Mesenchymal stem cell (in vitro differentiated cells and primary cell): ENCODE measurements at regions not wholly inside any gene's neighbourhood (a gene's known extent, or its start where the extent isn't known, plus 50 kb on each side); places are given as distances from the start of the nearest gene placed in this dataset.

ENCODE experiments used
- DNase-seq: peaks from one replicate; pipeline ENCODE4 v3.0.0-alpha.2; 2013
- H2AFZ ChIP-seq: one replicate; pipeline ENCODE4 v1.6.1; 2013; ENCODE audit warnings: low read depth, mild to moderate bottlenecking, control low read depth, inconsistent platforms, low read length, moderate library complexity
- H2AK5ac ChIP-seq: 2 replicates; pipeline ENCODE4 v1.6.1; 2013; ENCODE audit warnings: low read length, moderate library complexity, mild to moderate bottlenecking, inconsistent platforms; ENCODE audit not compliant: severe bottlenecking
- H2BK120ac ChIP-seq: one replicate; pipeline ENCODE4 v1.6.1; 2013; ENCODE audit warnings: low read depth, mild to moderate bottlenecking, inconsistent platforms, low read length, moderate library complexity
- H2BK12ac ChIP-seq, 2 experiments: one replicate each; pipeline ENCODE4 v1.6.1; 2013; ENCODE audit warnings: inconsistent platforms in 2 of 2, low read length in 2 of 2, mild to moderate bottlenecking in 2 of 2, moderate library complexity in 2 of 2, control low read depth in 1 of 2
- H2BK15ac ChIP-seq: one replicate; pipeline ENCODE4 v1.6.1; 2013; ENCODE audit warnings: mild to moderate bottlenecking, low read depth, inconsistent platforms; ENCODE audit not compliant: poor library complexity, severe bottlenecking
- H2BK5ac ChIP-seq: 2 replicates; pipeline ENCODE4 v1.6.1; 2013; ENCODE audit warnings: low read depth, mild to moderate bottlenecking, low read length, control low read depth, inconsistent platforms; ENCODE audit not compliant: poor library complexity, severe bottlenecking
- H3K14ac ChIP-seq, 2 experiments: one replicate each; pipeline ENCODE4 v1.6.1; 2013; ENCODE audit warnings: inconsistent platforms in 2 of 2, low read length in 2 of 2, control low read depth in 1 of 2, mild to moderate bottlenecking in 1 of 2, moderate library complexity in 1 of 2
- H3K18ac ChIP-seq, 2 experiments: one replicate each; pipeline ENCODE4 v1.6.1; 2013; ENCODE audit warnings: inconsistent platforms in 2 of 2, low read length in 2 of 2, control low read depth in 1 of 2, low read depth in 1 of 2, mild to moderate bottlenecking in 1 of 2
- H3K23ac ChIP-seq, 2 experiments: one replicate each; pipeline ENCODE4 v1.6.1; 2013; ENCODE audit warnings: inconsistent platforms in 2 of 2, low read length in 2 of 2, mild to moderate bottlenecking in 2 of 2, moderate library complexity in 2 of 2, control low read depth in 1 of 2
- H3K27ac ChIP-seq: 2 replicates; pipeline ENCODE4 v1.5.1; 2013; ENCODE audit warnings: mild to moderate bottlenecking, moderate library complexity, low read length, control low read depth, inconsistent platforms; ENCODE audit not compliant: poor library complexity, severe bottlenecking
- H3K27me3 ChIP-seq, 2 experiments: 2 replicates each; pipeline versions ENCODE4 v1.6.1 to v1.7.0; 2013; ENCODE audit warnings: low read length in 2 of 2, mild to moderate bottlenecking in 2 of 2, moderate library complexity in 2 of 2, control low read depth in 1 of 2, inconsistent platforms in 1 of 2; ENCODE audit not compliant: control insufficient read depth in 1 of 2, insufficient read depth in 1 of 2
- H3K36me3 ChIP-seq, 2 experiments: 2 replicates each; pipeline versions ENCODE4 v1.6.1 to v1.7.0; 2013; ENCODE audit warnings: low read length in 2 of 2, control low read depth in 1 of 2, inconsistent platforms in 1 of 2, low read depth in 1 of 2, mild to moderate bottlenecking in 1 of 2; ENCODE audit not compliant: insufficient read depth in 2 of 2, control insufficient read depth in 1 of 2
- H3K4ac ChIP-seq, 2 experiments: one replicate each; pipeline ENCODE4 v1.6.1; 2013; ENCODE audit warnings: inconsistent platforms in 2 of 2, low read length in 2 of 2, mild to moderate bottlenecking in 2 of 2, moderate library complexity in 2 of 2, control low read depth in 1 of 2, low read depth in 1 of 2
- H3K4me1 ChIP-seq: 2 replicates; pipeline ENCODE4 v1.6.1; 2013; ENCODE audit warnings: low read depth, low read length, control low read depth; ENCODE audit not compliant: control insufficient read depth, insufficient read depth
- H3K4me2 ChIP-seq: 2 replicates; pipeline ENCODE4 v1.6.1; 2013; ENCODE audit warnings: low read length, mild to moderate bottlenecking, inconsistent platforms; ENCODE audit not compliant: poor library complexity, severe bottlenecking
- H3K4me3 ChIP-seq, 2 experiments: 2 replicates each; pipeline versions ENCODE4 v1.5.1 to v1.7.0; 2013; ENCODE audit warnings: low read length in 2 of 2, mild to moderate bottlenecking in 2 of 2, control low read depth in 1 of 2, low read depth in 1 of 2; ENCODE audit not compliant: insufficient read depth in 1 of 2
- H3K79me1 ChIP-seq: replicated peaks from 2 replicates; pipeline ENCODE4 v1.6.1; 2013; ENCODE audit warnings: mild to moderate bottlenecking, control low read depth, low read length, inconsistent platforms; ENCODE audit not compliant: poor library complexity, severe bottlenecking
- H3K9ac ChIP-seq: 2 replicates; pipeline ENCODE4 v1.7.0; 2013; ENCODE audit warnings: mild to moderate bottlenecking, low read length, moderate library complexity
- H3K9me3 ChIP-seq: 2 replicates; pipeline ENCODE4 v1.7.0; 2013; ENCODE audit warnings: mild to moderate bottlenecking, low read length; ENCODE audit not compliant: control insufficient read depth
- H4K8ac ChIP-seq: one replicate; pipeline ENCODE4 v1.6.1; 2013; ENCODE audit warnings: inconsistent platforms, mild to moderate bottlenecking, low read length, moderate library complexity
- H4K91ac ChIP-seq: one replicate; pipeline ENCODE4 v1.6.1; 2013; ENCODE audit warnings: mild to moderate bottlenecking, low read length, inconsistent platforms
- WGBS: methylation state at CpG from one replicate; pipeline ENCODE4 v1.1.7; 2013; ENCODE audit warnings: mixed read lengths; 5-methylcytosine and 5-hydroxymethylcytosine counted together

- no peak overlapping the region for H2AFZ ChIP-seq
- H3K9me3 ChIP-seq, result peaks cover 5% of the 10 kb centered on the region
- no peak overlapping the region for H3K4ac ChIP-seq
- H3K79me1 ChIP-seq, result peaks cover 2% of the 10 kb centered on the region
- no peak overlapping the region for H3K27ac ChIP-seq
- no peak overlapping the region for H2BK120ac ChIP-seq
- H3K4me2 ChIP-seq, result no peak overlapping the region
- no peak overlapping the region for H3K23ac ChIP-seq
- no peaks in the 10 kb centered on the region for H3K36me3 ChIP-seq
- H2BK15ac ChIP-seq, result no peak overlapping the region
- H3K14ac ChIP-seq, result no peak overlapping the region
- DNase-seq, result no peak
- no peak overlapping the region for H3K9ac ChIP-seq
- H3K18ac ChIP-seq, result no peak overlapping the region
- WGBS, result 80% methylated on average over 13 of the region's 13 CpGs
- H2BK12ac ChIP-seq, result no peak overlapping the region
- no peak overlapping the region for H2AK5ac ChIP-seq
- no peak overlapping the region for H2BK5ac ChIP-seq
- no peaks in the 10 kb centered on the region for H3K4me1 ChIP-seq
- no peaks in the 10 kb centered on the region for H3K27me3 ChIP-seq
- H4K8ac ChIP-seq, result no peak overlapping the region
- no peak overlapping the region for H4K91ac ChIP-seq
- no peak overlapping the region for H3K4me3 ChIP-seq
These were observed 317.2 kb downstream of the SHANK2 start for GRCh38 chr11:70935006-70935768.

GRCh38 chr11:70942593-70942992 lies 309.8 kb downstream of the SHANK2 start:
- Histone ChIP-seq H2BK120ac (no peak overlapping the region), H3K4ac (no peak overlapping the region), H3K14ac (no peak overlapping the region), H2BK12ac (no peak overlapping the region), H3K4me1 (no peaks in the 10 kb centered on the region), H2AK5ac (no peak overlapping the region), H3K36me3 (no peaks in the 10 kb centered on the region), H4K8ac (no peak overlapping the region), H3K9me3 (peaks cover 28% of the 10 kb centered on the region), H2BK15ac (no peak overlapping the region), H3K79me1 (no peaks in the 10 kb centered on the region), H3K4me2 (no peak overlapping the region), H4K91ac (no peak overlapping the region), H3K23ac (no peak overlapping the region), H3K4me3 (no peak overlapping the region), H3K18ac (no peak overlapping the region), H3K9ac (no peak overlapping the region), H3K27me3 (no peaks in the 10 kb centered on the region), H2BK5ac (no peak overlapping the region), H2AFZ (no peak overlapping the region), H3K27ac (no peak overlapping the region)
- no peak for DNase-seq
- 63% methylated on average over 1 of the region's 1 CpG for WGBS

- Histone ChIP-seq H3K79me1 (no peaks in the 10 kb centered on the region), H3K4me2 (no peak overlapping the region), H2BK120ac (no peak overlapping the region), H4K91ac (no peak overlapping the region), H3K23ac (no peak overlapping the region), H2BK12ac (no peak overlapping the region), H3K9ac (no peak overlapping the region), H3K27ac (no peak overlapping the region), H2AFZ (no peak overlapping the region), H4K8ac (no peak overlapping the region), H3K4me1 (peaks cover 2% of the 10 kb centered on the region), H3K4ac (no peak overlapping the region), H3K14ac (no peak overlapping the region), H3K18ac (no peak overlapping the region), H3K27me3 (no peaks in the 10 kb centered on the region), H3K9me3 (peaks cover 23% of the 10 kb centered on the region), H3K4me3 (no peak overlapping the region), H2AK5ac (no peak overlapping the region), H2BK15ac (no peak overlapping the region), H2BK5ac (no peak overlapping the region), H3K36me3 (no peaks in the 10 kb centered on the region)
- 83% methylated on average over 11 of the region's 11 CpGs for WGBS
- DNase-seq, result no peak
These were observed 308.2 kb downstream of the SHANK2 start for GRCh38 chr11:70944141-70944540.

GRCh38 chr11:70944636-70945035 lies 307.7 kb downstream of the SHANK2 start:
- H3K18ac ChIP-seq, result no peak overlapping the region
- H2AFZ ChIP-seq, result no peak overlapping the region
- no peak overlapping the region for H2BK15ac ChIP-seq
- H4K91ac ChIP-seq, result no peak overlapping the region
- H2BK12ac ChIP-seq, result no peak overlapping the region
- H2BK5ac ChIP-seq, result no peak overlapping the region
- H3K4ac ChIP-seq, result no peak overlapping the region
- no peak overlapping the region for H3K4me3 ChIP-seq
- no peaks in the 10 kb centered on the region for H3K79me1 ChIP-seq
- H3K4me1 ChIP-seq, result peaks cover 2% of the 10 kb centered on the region
- 76% methylated on average over 2 of the region's 2 CpGs for WGBS
- no peak overlapping the region for H3K4me2 ChIP-seq
- H3K27me3 ChIP-seq, result no peaks in the 10 kb centered on the region
- no peak for DNase-seq
- H2BK120ac ChIP-seq, result no peak overlapping the region
- no peak overlapping the region for H2AK5ac ChIP-seq
- no peaks in the 10 kb centered on the region for H3K36me3 ChIP-seq
- no peak overlapping the region for H3K9ac ChIP-seq
- H4K8ac ChIP-seq, result no peak overlapping the region
- no peak overlapping the region for H3K23ac ChIP-seq
- H3K9me3 ChIP-seq, result peaks cover 23% of the 10 kb centered on the region
- no peak overlapping the region for H3K14ac ChIP-seq
- no peak overlapping the region for H3K27ac ChIP-seq
